NOMO-1 (cell line): ENCODE measurements at regions not wholly inside any gene's neighbourhood (a gene's known extent, or its start where the extent isn't known, plus 50 kb on each side); places are given as distances from the start of the nearest gene placed in this dataset.
A peak's percentile ranks its signal among the peaks of the same experiment; 100 is the strongest.

ENCODE experiments used
- DNase-seq, 2 experiments: peaks; one replicate each; lab custom pipeline; 2025; ENCODE audit not compliant: unreplicated experiment in 2 of 2; lab: John Stamatoyannopoulos, UW

DNA sequence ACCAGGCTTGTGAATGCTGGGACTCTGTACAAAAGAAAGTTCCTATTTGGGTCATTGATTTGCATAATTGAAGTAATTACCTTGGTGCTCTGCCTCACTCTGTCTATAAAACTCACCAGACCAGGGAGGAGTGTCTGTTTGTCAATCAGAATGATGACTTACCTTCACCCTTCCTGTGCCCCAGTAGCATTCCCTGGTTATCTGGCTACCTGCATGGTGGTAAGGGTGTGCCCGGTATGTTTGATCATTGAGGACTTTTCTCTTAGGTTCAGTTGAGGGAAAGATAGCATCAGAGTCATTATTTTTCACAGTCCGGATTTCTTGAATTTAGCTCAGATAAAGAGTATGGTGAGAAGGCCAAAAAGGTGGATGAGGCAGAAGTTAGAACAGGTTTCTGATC is 190.0 kb downstream of the BRINP2 start:
- no peak for DNase-seq

DNA sequence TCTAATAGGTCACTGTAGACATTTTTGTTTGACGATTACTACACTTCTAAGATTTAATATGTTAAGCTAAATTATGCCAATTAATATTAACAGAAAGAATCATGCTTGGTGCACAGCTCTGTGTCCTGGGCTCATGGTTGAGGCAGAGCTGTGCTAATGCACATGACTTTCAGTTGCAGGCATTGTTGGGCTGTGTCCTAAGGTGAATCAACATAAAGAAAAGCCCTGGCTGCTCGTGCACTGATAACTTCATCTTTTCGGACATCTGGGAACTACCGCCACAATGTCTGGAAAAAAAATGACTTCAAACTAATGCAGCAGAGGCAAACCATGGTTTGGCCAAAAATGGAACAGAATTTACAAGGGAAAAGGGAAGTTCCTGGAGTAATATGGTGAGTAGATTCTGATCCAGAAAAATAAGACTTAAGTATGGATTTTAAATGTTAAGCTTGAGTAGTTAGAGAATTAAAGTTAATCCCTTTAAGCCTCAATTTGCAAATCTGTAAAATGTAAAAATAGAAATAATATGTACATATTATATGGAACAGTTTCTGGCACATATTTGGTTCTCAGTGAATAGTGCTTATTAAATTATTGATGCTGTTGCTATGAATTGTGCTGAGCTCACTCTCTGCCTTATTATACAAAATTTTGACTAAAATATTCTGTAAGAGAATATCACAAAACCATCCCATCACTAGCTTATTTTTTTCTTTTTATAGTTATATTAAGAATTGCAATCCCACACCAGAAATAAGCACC is 186.1 kb downstream of the BRINP2 start:
- DNase-seq, result no peak

DNA sequence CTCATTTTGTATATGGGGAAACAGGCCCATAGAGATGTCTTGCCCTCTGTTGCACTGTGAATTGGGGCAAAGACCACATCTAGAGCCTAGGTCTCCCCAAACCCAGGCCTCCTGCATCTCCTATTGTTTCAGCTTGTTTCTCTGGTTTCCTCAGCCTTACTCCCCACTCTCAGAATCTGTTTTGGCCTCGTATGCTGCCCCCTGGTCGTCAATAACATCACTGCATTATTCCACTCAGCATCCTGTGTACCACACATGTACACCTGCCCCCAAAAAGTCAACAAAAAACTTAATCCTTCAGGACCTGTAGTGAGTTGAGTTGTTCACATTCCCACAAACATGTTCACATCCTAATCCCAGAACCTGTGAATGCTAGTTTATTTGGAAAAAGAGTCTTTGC is 184.8 kb downstream of the BRINP2 start:
- no peak for DNase-seq

DNA sequence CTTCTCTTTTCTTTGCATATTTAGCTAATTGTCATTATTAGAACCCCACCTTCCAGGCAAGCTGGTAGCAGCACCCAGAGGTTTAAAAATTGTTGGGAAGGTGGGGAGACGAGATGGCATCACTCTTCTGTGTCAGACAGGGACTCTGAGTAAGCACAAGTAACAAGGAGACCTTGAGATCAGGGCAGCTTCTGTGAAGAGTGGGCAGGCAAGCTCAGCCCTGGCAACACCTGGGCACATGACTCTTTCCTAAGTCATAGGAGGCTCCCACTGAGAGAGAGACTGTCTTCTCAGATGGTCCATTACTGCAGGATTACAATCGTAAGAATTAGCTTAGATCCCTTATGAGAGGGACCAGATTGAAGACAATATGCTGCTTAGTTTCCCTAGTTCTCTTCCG is 183.5 kb downstream of the BRINP2 start:
- no peak for DNase-seq

DNA sequence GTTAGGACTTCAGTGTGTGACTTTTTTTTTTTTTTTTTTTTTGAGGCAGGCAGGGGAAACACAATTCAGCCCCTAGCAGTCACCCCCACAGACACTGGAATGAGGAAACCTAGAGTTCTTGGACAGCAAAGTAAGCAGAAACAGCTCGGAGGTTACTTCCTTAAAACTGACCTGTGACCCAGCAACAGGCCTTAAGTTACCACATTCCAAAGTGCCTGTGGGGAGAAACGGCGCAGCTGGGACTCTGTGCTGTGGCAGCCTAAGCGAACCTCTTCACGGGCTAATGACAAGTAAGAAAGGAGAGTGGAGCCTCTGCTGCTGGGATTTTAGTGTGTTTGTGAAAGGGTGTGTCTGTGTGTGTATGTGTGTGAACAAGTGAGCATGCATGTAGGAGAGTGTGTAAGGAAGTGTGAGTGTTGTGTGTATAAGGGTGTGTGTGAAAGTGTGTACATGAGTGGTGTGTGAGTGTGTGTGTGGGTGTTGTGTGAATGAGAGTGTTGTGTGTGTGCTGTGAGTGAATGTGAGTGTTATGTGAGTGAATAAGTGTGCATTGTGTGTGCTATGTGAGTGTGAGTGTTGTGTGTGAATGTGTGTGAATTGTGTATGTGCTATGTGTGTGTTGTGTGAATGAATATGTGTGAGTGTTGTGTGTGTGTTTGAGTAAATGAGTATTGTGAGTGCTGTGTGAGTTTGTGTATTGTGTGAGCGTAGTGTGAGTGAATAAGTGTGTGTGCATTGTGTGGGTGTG is 180.8 kb downstream of the BRINP2 start:
- DNase-seq, result peak; percentile 40 to 73

DNA sequence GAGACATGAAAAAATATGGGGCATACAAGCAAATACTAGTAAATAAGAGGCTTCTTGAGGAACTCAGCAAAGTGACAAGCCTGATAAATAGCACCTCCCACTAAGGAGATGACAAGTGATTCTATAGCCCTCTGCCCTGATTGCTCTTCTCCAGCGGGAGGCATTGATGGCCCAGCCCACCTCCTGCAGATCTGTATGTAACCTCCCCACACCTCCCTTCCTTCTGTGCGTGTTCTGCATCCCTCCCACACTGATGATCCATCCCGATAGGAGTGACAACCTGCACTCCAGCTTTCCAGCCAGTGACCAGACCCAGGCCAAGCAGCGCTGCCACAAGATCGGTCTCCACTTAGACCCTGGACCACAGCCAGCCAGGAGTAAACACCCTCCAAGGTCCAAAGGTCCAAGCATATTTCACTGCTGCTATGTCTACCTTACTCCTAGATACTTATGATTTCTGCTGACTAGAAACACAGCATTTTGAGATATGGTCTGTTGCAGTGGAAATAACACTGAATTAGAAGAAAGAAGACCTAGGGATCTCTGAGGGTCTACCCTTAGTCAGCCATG is 176.1 kb downstream of the BRINP2 start:
- no peak for DNase-seq

DNA sequence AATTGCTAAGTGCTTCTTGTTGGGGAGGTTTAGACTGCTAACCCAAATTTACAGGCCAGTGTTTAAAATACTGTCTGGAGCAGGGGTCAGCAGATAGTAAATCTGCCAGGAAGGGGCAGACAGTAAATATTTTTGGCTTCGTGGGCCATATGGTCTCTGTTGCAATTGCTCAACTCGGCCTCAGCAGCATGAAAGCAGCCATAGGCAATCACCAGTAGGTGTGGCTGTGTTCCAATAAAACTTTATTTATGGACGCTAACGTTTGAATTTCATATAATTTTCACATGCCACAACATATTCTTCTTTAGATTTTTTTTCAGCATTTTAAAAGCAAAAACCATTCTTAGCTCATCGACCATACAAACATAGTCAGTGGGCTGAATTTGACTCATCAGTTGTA is 172.7 kb downstream of the BRINP2 start:
- DNase-seq, result no peak

DNA sequence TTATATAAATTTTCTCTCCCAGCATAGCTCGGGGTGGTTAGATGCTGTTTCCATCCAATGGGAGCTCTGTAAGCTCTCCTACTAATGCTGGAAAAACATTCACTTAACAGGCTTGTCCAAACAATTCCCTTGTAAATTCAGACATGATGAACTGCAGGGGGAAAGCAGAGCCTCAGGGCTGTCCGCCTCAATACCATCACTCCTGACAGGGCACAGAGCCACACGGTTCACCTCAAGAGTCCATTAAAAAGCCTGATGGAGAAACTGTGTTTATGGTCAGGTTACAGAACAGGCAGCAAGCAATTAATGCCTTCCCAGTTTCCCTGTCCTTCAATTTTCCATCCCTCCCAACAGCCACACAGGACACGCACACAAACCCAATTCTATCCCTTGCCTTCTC is 171.0 kb downstream of the BRINP2 start:
- no peak for DNase-seq

DNA sequence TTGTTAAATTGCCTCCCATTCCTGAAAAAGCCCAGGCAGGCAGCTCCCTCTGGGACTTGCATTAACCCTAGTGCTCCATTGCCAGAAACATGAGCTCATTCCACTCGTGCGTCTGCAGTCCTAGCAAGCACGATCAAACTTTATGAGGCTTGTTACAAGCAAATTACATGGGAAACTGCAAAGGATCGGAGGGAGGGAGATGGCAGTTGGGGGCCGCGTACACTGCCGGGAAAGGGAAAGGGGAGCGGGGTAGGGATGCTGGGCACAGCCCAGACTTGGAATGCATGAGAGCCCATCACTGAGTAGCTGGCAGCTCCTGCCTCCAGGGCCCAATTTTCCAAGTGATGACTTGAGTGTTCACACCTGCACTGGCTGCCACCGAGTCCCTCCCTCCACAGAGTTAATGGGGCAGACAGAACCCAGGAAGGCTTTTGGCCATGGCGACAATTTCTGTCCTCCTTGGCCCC is 169.9 kb downstream of the BRINP2 start:
- no peak for DNase-seq

DNA sequence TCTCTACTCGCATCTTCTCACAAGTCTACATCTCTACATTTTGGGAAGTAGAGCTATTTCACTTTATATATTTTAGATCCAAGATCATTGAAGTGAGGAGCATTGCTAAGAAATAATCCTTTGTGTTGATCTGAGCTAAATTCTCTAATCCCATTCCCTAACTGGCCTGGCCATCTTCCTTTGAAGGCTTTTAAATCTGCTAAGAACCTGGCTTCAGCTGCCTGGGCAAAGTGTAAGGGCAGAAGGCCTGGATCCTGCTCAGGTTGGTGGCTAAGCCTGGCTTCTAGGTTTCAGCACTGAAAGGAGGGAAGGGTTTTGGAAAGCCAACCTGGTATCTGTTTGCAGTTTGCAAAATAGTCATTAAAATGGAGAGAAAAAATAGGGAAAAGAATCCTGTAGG is 167.6 kb downstream of the BRINP2 start:
- no peak for DNase-seq

DNA sequence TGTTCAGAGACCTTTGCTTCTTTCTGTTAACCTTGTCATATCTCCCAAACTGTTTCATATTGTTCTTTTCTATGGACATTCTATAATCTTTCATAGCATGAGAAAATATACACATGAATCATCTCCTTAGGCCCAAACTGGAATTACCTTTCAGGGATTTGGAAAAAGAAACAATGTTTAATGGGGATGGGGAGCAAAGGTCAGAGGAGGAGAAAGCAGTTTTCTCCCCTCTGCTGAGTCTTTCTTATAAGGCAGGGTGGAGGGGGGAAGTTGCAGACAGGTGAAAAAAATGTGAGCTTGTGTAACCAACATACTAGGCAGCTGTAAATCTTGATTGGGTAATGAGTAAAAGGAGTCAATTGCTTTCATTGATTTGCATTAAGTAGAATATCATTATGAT is 164.1 kb downstream of the BRINP2 start:
- no peak for DNase-seq

DNA sequence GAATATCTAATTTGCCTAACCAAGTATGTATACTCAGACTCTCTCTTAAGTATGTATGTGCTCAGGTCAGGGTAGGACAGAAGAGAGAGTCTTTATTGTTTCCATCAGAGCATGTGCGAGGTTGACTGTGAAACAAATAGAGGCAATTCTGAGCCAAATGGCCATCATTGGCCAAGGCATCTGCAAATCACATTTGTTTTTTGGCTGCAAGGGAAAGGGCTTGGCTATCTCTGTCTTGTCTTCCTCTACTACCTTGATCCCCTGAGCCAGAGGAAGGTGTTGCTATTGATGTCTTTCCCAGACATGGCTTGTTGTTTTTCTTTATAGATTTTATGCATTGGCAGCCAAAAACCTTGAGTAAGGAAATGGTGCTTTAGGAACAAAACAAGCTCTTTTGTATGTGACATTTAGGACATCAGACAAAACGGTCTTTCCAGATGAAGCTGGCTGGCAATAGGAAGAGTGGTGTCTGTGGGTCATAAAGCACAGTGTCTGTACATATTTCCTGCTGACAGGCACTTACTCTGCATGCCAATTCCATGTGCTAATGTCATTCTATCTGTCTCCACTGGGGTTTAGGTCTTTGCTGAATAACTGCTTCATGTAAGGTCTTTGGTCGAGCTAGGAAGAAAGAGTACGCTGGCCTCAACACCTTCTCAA is 163.3 kb downstream of the BRINP2 start:
- DNase-seq, result no peak
